ENCODE measurements at regions not wholly inside any gene's neighbourhood (a gene's known extent, or its start where the extent isn't known, plus 50 kb on each side); places are given as distances from the start of the nearest gene placed in this dataset.

DNA sequence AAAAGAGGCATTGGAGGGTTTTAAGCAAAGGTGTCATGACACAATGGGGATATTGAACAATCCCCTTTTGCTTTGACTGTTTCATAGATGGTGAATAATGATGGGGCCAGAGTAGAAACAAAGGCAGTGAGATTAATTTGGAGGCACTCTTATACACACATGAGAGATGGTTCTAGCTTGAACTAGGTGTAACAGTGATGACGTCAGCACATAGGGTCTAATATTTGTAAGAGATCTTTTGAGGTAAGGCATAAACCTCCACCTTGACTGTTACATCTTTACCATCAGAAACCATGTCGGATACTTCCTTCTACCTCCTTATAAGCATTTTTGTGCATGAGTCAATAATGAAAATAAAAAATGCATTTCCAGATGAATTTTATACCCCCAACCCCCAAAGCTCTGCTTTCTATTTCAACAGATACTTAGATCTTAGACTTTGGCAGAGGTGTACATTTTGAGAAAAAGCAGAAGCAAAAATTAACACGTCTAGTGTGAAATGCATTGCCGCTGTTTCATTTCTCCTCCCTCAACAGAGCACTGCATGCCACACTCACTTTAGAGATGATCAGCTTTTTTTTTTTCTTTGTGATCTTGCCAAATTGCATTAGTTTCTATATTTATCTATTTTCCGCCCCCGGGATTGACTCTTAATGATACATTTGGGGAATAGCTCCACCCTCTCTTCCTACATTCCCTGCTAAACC, 87.2 kb downstream of the HS3ST1 start:
- TF ChIP-seq POLR2A (IDR thresholded peaks at IDR 0.05; ENCODE audit: low read depth, low read length): no peak
- TF ChIP-seq, protein P1, sequence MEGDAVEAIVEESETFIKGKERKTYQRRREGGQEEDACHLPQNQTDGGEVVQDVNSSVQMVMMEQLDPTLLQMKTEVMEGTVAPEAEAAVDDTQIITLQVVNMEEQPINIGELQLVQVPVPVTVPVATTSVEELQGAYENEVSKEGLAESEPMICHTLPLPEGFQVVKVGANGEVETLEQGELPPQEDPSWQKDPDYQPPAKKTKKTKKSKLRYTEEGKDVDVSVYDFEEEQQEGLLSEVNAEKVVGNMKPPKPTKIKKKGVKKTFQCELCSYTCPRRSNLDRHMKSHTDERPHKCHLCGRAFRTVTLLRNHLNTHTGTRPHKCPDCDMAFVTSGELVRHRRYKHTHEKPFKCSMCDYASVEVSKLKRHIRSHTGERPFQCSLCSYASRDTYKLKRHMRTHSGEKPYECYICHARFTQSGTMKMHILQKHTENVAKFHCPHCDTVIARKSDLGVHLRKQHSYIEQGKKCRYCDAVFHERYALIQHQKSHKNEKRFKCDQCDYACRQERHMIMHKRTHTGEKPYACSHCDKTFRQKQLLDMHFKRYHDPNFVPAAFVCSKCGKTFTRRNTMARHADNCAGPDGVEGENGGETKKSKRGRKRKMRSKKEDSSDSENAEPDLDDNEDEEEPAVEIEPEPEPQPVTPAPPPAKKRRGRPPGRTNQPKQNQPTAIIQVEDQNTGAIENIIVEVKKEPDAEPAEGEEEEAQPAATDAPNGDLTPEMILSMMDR (conservative IDR thresholded peaks at IDR 0.05; ENCODE audit: low read depth, low read length): no peak
- TF ChIP-seq RAD21 (IDR thresholded peaks at IDR 0.05; ENCODE audit: low read length): no peak
- TF ChIP-seq CHD1 (IDR thresholded peaks at IDR 0.05; ENCODE audit: low read depth, low read length): no peak
- TF ChIP-seq NFE2L2 (IDR thresholded peaks at IDR 0.05; ENCODE audit: low read depth, low read length): no peak
- TF ChIP-seq SMC3 (IDR thresholded peaks at IDR 0.05; ENCODE audit: low read depth, low read length): no peak
- no peak for TF ChIP-seq CEBPB (IDR thresholded peaks at IDR 0.05; ENCODE audit: low read depth, low read length)
- no peak for TF ChIP-seq BHLHE40 (IDR thresholded peaks at IDR 0.05; ENCODE audit: low read depth, low read length)
- 0 out of 2 replicates have a peak, but pooled peaks have one; percentile 47 for TF ChIP-seq MAFK (IDR thresholded peaks at IDR 0.05; ENCODE audit: low read depth, low read length)
- no peak for TF ChIP-seq MXI1 (IDR thresholded peaks at IDR 0.05; ENCODE audit: borderline replicate concordance, low read depth, low read length)
- no peak for TF ChIP-seq RCOR1 (IDR thresholded peaks at IDR 0.05; ENCODE audit: insufficient replicate concordance, low read length)
- TF ChIP-seq, protein P2, sequence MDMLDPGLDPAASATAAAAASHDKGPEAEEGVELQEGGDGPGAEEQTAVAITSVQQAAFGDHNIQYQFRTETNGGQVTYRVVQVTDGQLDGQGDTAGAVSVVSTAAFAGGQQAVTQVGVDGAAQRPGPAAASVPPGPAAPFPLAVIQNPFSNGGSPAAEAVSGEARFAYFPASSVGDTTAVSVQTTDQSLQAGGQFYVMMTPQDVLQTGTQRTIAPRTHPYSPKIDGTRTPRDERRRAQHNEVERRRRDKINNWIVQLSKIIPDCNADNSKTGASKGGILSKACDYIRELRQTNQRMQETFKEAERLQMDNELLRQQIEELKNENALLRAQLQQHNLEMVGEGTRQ (IDR thresholded peaks at IDR 0.05; ENCODE audit: low read depth, low read length): no peak

Data from IMR-90 (cell line).